CD14-positive monocyte (primary cell): ENCODE measurements at regions not wholly inside any gene's neighbourhood (a gene's known extent, or its start where the extent isn't known, plus 50 kb on each side); places are given as distances from the start of the nearest gene placed in this dataset.

Experiments
- DNase-seq, 3 donors: peaks; one replicate each; pipeline ENCODE4 v3.0.0-alpha.2; 2011 to 2022
- H2AFZ ChIP-seq: 2 replicates; pipeline ENCODE4 v1.6.0; 2012; ENCODE audit warnings: mild to moderate bottlenecking, low read depth, low read length, inconsistent platforms; ENCODE audit not compliant: insufficient read depth, poor library complexity, severe bottlenecking
- H3K27ac ChIP-seq, 2 donors: 1 replicate in 1 of 2; 2 replicates in 1 of 2; pipeline ENCODE4 v1.5.1; 2012 to 2013; ENCODE audit warnings: low read length in 2 of 2, control low read depth in 1 of 2, inconsistent platforms in 1 of 2, low read depth in 1 of 2, mild to moderate bottlenecking in 1 of 2
- H3K27me3 ChIP-seq, 2 donors: one replicate each; pipeline versions ENCODE4 v1.6.0 to v1.6.1; 2011 to 2013; ENCODE audit warnings: low read length in 2 of 2; ENCODE audit not compliant: control insufficient read depth in 2 of 2, insufficient read depth in 2 of 2
- H3K36me3 ChIP-seq, 2 donors: replicated peaks in 1 of 2; 1 replicate in 1 of 2; 2 replicates in 1 of 2; pipeline versions ENCODE4 v1.5.1 to v1.6.1; 2012 to 2013; ENCODE audit warnings: low read length in 2 of 2, control low read depth in 1 of 2, inconsistent platforms in 1 of 2, mild to moderate bottlenecking in 1 of 2; ENCODE audit not compliant: insufficient read depth in 2 of 2, control insufficient read depth in 1 of 2
- H3K4me1 ChIP-seq, 2 donors: 1 replicate in 1 of 2; 2 replicates in 1 of 2; pipeline versions ENCODE4 v1.5.1 to v1.6.1; 2012 to 2013; ENCODE audit warnings: low read length in 2 of 2, control low read depth in 1 of 2, inconsistent platforms in 1 of 2, mild to moderate bottlenecking in 1 of 2, moderate library complexity in 1 of 2; ENCODE audit not compliant: insufficient read depth in 2 of 2, control insufficient read depth in 1 of 2
- H3K4me2 ChIP-seq: replicated peaks from 2 replicates; pipeline ENCODE3; 2012; ENCODE audit warnings: low read length, moderate library complexity, mild to moderate bottlenecking; ENCODE audit not compliant: poor library complexity, severe bottlenecking; ENCODE audit errors: extremely low read depth
- H3K4me3 ChIP-seq, 3 experiments: fragments of 200-600 bp in 1 of 3; sonication (generic) in 1 of 3; replicated peaks in 1 of 3; 1 replicate in 2 of 3; 2 replicates in 1 of 3; pipeline ENCODE4 v1.5.1; 2011 to 2013; ENCODE audit warnings: low read length in 3 of 3, mild to moderate bottlenecking in 3 of 3, control low read depth in 2 of 3, low read depth in 2 of 3, inconsistent platforms in 1 of 3, moderate library complexity in 1 of 3
- H3K79me2 ChIP-seq: 2 replicates; pipeline ENCODE4 v1.6.0; 2012; ENCODE audit warnings: mild to moderate bottlenecking, control low read depth, inconsistent platforms, low read length, moderate library complexity; ENCODE audit not compliant: insufficient read depth
- H3K9ac ChIP-seq: 2 replicates; pipeline ENCODE4 v1.6.0; 2017; ENCODE audit warnings: low read length, mild to moderate bottlenecking; ENCODE audit not compliant: insufficient read depth, poor library complexity, severe bottlenecking
- H3K9me3 ChIP-seq, 2 donors: replicated peaks in 1 of 2; 1 replicate in 1 of 2; 2 replicates in 1 of 2; pipeline versions ENCODE4 v1.5.1 to v1.6.1; 2012 to 2013; ENCODE audit warnings: low read length in 2 of 2, control low read depth in 1 of 2; ENCODE audit not compliant: control insufficient read depth in 1 of 2, insufficient read depth in 1 of 2
- H4K20me1 ChIP-seq: 2 replicates; pipeline ENCODE4 v1.6.0; 2012; ENCODE audit warnings: mild to moderate bottlenecking, low read length, control low read depth, moderate library complexity; ENCODE audit not compliant: insufficient read depth
- H3K27ac Mint-ChIP-seq, 7 donors: one replicate each; pipeline ENCODE4 v1.8.0; 2020; ENCODE audit warnings: mild to moderate bottlenecking in 7 of 7, mixed read lengths in 7 of 7, moderate library complexity in 6 of 7, inconsistent platforms in 2 of 7
- H3K27me3 Mint-ChIP-seq, 3 donors: one replicate each; pipeline ENCODE4 v1.8.0; 2021 to 2022; ENCODE audit warnings: low read depth in 3 of 3, mild to moderate bottlenecking in 3 of 3, mixed read lengths in 3 of 3, moderate library complexity in 3 of 3, inconsistent platforms in 1 of 3
- H3K36me3 Mint-ChIP-seq, 2 donors: one replicate each; pipeline ENCODE4 v1.8.0; 2020; ENCODE audit warnings: mixed read lengths in 2 of 2, inconsistent platforms in 1 of 2, mild to moderate bottlenecking in 1 of 2
- H3K4me1 Mint-ChIP-seq: one replicate; pipeline ENCODE4 v1.8.0; 2020; ENCODE audit warnings: mild to moderate bottlenecking, mixed read lengths
- H3K4me3 Mint-ChIP-seq, 2 donors: one replicate each; pipeline ENCODE4 v1.8.0; 2020; ENCODE audit warnings: mild to moderate bottlenecking in 2 of 2, mixed read lengths in 2 of 2, moderate library complexity in 1 of 2
- H3K9me3 Mint-ChIP-seq, 7 donors: one replicate each; pipeline ENCODE4 v1.8.0; 2020 to 2022; ENCODE audit warnings: mixed read lengths in 7 of 7, mild to moderate bottlenecking in 6 of 7, moderate library complexity in 6 of 7, inconsistent platforms in 2 of 7
- CTCF ChIP-seq: fragments of 200-600 bp; IDR thresholded peaks from one replicate; pipeline ENCODE4 v1.8.0; 2022; ENCODE audit warnings: antibody characterized with exemption, mild to moderate bottlenecking
- WGBS: methylation state at CpG from one replicate; pipeline ENCODE4 v1.1.5; 2013; ENCODE audit warnings: missing lambda C conversion rate; ENCODE audit not compliant: insufficient coverage; 5-methylcytosine and 5-hydroxymethylcytosine counted together
- intact Hi-C, 2 donors: fragments of 100-400 bp; cut with micrococcal nuclease; formaldehyde crosslinking; loops; one replicate each; pipeline versions ENCODE4 v1.15.0 to v1.15.1; 2023

GRCh38 chr4:75259306-75259705 is 254.9 kb downstream of the RCHY1 start:
- H4K20me1 ChIP-seq = no peaks in the 10 kb centered on the region
- no peak overlapping the region for H3K4me2 ChIP-seq
- no peak overlapping the region for H3K9ac ChIP-seq
- no CpG with 5 or more reads among the region's 2 CpGs for WGBS
- H3K9me3 Mint-ChIP-seq = peaks cover 0 to 12% (median 5%) of the 10 kb centered on the region in 7 donors
- no peaks in the 10 kb centered on the region for H3K27me3 ChIP-seq
- H3K36me3 Mint-ChIP-seq = no peaks in the 10 kb centered on the region
- no peak overlapping the region for H2AFZ ChIP-seq
- H3K4me1 ChIP-seq = no peaks in the 10 kb centered on the region
- no peak for DNase-seq
- H3K27me3 Mint-ChIP-seq = peaks cover 0 to 1% (median 0%) of the 10 kb centered on the region in 3 donors
- intact Hi-C loops = no loop called here
- no peaks in the 10 kb centered on the region for H3K9me3 ChIP-seq
- no peak overlapping the region for H3K4me3 Mint-ChIP-seq
- TF ChIP-seq CTCF = no peak
- H3K27ac ChIP-seq = no peak overlapping the region
- H3K79me2 ChIP-seq = no peaks in the 10 kb centered on the region
- no peaks in the 10 kb centered on the region for H3K36me3 ChIP-seq
- no peak overlapping the region for H3K27ac Mint-ChIP-seq
- H3K4me1 Mint-ChIP-seq = no peaks in the 10 kb centered on the region
- H3K4me3 ChIP-seq = no peak overlapping the region

- intact Hi-C loops = no loop called here
- Histone ChIP-seq H4K20me1 (no peaks in the 10 kb centered on the region), H3K9me3 (no peaks in the 10 kb centered on the region), H3K27me3 (no peaks in the 10 kb centered on the region), H3K36me3 (no peaks in the 10 kb centered on the region), H2AFZ (no peak overlapping the region), H3K4me1 (no peaks in the 10 kb centered on the region), H3K27ac (no peak overlapping the region), H3K4me2 (no peak overlapping the region), H3K79me2 (no peaks in the 10 kb centered on the region), H3K4me3 (no peak overlapping the region), H3K9ac (no peak overlapping the region)
- no peak for DNase-seq
- H3K36me3 Mint-ChIP-seq = no peaks in the 10 kb centered on the region
- no peak for TF ChIP-seq CTCF
- no peak overlapping the region for H3K4me3 Mint-ChIP-seq
- peaks cover 0 to 1% (median 0%) of the 10 kb centered on the region in 3 donors for H3K27me3 Mint-ChIP-seq
- no peak overlapping the region for H3K27ac Mint-ChIP-seq
- H3K9me3 Mint-ChIP-seq = peaks cover 3 to 10% (median 4%) of the 10 kb centered on the region in 7 donors
- 83% methylated on average over 1 of the region's 4 CpGs for WGBS
- H3K4me1 Mint-ChIP-seq = no peaks in the 10 kb centered on the region
These were observed 258.9 kb downstream of the RCHY1 start for GRCh38 chr4:75255261-75255660.
